Upper lobe of left lung (tissue), 4 donors: ENCODE measurements at regions not wholly inside any gene's neighbourhood (a gene's known extent, or its start where the extent isn't known, plus 50 kb on each side); places are given as distances from the start of the nearest gene placed in this dataset.

Source experiments
- EP300 ChIP-seq, 4 donors: sonication (generic); formaldehyde crosslinking; IDR thresholded peaks; one replicate each; pipeline ENCODE4 v1.5.1; 2017; ENCODE audit warnings: antibody characterized with exemption in 4 of 4, control low read depth in 2 of 4
- POLR2A ChIP-seq, 4 donors: fragments of 450-650 bp; IDR thresholded peaks; one replicate each; pipeline ENCODE4 v1.5.1; 2016 to 2017; ENCODE audit warnings: antibody characterized with exemption in 4 of 4, mild to moderate bottlenecking in 2 of 4
- POLR2AphosphoS5 ChIP-seq, 2 donors: sonication (generic); formaldehyde crosslinking; IDR thresholded peaks; one replicate each; pipeline ENCODE4 v1.5.1; 2017; ENCODE audit warnings: antibody characterized with exemption in 2 of 2
- TF ChIP-seq, protein P1 (sequence below), 6 experiments: fragments of 450-650 bp in 4 of 6; fragments of 200-600 bp in 2 of 6; sonication (generic) in 2 of 6; IDR thresholded peaks; one replicate each; pipeline ENCODE4 v1.5.1; 2016 to 2019; ENCODE audit warnings: antibody characterized with exemption in 6 of 6

DNA sequence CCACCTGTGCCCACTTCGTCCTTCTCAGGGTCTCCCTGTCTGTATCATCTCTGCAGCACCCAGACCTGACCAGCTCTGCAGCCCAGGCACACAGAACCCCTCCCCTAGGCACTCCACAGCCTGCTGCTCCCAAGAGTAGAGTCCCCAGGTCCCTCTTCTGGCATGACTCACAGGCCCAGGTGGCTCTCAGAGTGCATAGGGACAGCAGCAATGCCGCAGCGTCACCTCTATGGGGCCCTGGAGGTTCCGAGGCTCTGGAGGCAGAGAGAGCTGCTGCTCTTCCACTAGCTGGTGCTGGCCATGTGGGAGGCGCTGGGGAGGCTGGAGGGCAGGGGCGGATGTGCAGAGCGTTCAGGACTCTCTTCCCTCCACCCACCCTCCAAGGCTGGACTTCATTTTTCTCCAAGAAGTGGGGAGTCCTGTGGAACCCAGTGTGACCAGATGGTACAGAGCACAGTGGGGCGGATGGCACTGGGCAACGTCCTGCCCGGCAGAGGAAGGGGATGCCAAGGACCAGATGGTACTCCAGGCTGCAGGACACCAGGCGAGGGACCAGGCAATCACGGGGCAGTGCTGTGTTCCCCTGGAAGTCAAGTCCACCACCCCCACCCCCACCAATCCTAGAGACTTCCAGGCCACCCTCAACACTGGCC is 151.7 kb downstream of the RBFOX3 start:
- TF ChIP-seq, protein P1, sequence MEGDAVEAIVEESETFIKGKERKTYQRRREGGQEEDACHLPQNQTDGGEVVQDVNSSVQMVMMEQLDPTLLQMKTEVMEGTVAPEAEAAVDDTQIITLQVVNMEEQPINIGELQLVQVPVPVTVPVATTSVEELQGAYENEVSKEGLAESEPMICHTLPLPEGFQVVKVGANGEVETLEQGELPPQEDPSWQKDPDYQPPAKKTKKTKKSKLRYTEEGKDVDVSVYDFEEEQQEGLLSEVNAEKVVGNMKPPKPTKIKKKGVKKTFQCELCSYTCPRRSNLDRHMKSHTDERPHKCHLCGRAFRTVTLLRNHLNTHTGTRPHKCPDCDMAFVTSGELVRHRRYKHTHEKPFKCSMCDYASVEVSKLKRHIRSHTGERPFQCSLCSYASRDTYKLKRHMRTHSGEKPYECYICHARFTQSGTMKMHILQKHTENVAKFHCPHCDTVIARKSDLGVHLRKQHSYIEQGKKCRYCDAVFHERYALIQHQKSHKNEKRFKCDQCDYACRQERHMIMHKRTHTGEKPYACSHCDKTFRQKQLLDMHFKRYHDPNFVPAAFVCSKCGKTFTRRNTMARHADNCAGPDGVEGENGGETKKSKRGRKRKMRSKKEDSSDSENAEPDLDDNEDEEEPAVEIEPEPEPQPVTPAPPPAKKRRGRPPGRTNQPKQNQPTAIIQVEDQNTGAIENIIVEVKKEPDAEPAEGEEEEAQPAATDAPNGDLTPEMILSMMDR (IDR thresholded peaks at IDR 0.05), result no peak
- TF ChIP-seq POLR2AphosphoS5 (IDR thresholded peaks at IDR 0.05) (no peak), POLR2A (IDR thresholded peaks at IDR 0.05) (no peak), EP300 (IDR thresholded peaks at IDR 0.05) (no peak)
